NCI-H748 treated with DMSO at 0.1 percent for 48 hours (cell line): ENCODE measurements at regions not wholly inside any gene's neighbourhood (a gene's known extent, or its start where the extent isn't known, plus 50 kb on each side); places are given as distances from the start of the nearest gene placed in this dataset.
A peak's percentile ranks its signal among the peaks of the same experiment; 100 is the strongest.

Experiments used
- DNase-seq: peaks from one replicate; lab custom pipeline; 2025; lab: John Stamatoyannopoulos, UW

DNA sequence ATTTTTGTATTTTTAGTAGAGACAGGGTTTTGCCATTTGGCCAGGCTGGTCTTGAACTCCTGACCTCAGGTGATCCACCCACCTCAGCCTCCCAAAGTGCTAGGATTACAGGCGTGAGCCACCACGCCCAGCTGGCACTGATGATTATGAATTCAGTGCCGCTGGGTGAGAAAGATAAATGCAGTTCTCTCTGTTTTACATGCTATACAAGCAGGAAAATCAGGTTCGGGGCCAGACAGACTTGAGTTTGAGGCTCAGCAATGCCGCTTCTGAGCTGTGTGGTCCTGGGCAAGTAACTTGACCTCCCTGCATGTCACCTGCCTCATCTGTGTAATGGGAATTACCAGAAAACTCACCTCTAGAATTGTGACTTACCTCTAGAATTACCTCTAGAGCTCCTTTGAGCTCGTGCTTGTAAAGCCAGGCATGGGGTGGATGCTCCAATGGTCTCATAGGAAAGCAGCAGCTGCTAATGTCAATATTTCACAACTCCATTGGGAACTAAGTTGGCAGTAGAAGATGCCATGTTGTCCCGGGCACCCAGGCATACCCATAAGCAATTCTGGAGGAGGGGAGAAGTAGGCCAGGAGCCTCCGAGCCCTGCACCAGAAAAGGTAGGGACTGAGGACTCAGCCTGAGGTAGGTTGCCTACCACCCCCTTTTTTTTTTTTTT lies 119.8 kb upstream of the SLC25A33 start:
- DNase-seq = no peak

DNA sequence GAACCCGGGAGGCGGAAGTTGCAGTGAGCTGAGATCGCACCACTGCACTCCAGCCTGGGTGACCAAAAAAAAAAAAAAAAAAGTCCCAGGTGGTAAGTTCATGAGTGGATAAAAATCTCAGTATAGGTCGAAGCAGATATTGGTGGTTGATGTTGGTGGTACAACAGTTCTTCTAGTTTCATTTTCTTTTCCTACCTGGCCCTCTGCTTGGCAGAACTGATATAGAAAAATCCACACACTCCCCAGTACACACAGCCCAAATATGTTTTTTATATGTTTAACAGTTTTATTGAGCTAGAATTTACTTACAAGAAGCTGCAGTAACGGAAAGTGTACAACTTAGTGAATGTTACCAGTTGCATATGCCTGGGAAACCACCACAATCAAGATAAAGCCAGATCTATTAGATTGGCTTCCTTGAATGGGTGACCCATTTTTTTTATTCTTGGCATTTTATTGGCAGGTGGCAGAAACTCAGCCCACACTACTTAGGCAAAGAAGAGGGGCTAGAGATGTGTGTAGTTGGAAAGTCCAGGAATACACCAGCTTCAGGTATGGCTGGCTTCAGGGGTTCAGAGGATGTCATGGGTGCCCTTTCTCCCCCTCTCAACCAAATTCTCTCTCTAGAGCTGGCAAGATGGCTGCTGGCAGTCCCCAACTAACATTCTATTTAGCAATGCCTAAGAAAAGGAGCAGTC lies 118.3 kb upstream of the SLC25A33 start:
- DNase-seq = no peak

DNA sequence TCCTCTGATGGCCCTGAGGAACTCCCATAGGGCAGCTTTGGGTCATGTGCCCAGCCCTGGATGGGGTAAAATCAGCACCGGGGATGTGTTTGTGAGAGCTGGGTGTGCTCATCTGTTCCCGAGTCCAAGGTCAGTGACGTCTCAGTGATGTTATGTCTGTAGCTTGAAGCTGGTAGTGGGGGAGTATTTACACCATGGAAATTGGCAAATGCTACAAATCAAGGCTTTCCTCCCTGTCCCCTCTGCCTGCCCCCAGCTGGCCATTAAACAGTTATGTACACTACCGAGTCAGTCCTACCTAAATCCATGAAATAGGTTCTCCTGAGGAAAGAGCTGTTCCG lies 117.8 kb upstream of the SLC25A33 start:
- no peak for DNase-seq

DNA sequence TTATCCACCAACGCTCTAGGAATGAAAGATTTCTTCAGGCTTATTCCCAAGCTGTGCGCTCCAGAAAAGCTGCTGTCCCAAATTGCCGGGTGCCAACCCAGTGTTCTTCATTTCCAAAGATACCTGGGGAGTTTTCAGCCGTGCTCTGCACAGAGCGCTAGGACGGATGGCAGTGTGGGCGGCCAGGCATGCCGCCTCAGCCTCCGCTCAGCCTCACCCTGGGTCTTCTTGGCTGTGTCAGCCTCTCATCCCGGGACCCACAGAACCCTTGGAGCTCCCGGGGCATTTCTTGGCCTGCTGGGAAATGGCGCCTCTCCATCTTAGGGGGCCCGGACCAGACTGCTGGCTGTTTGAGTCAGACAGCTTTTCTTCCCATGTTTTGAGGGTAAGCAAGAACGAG lies 116.9 kb upstream of the SLC25A33 start:
- DNase-seq = no peak

DNA sequence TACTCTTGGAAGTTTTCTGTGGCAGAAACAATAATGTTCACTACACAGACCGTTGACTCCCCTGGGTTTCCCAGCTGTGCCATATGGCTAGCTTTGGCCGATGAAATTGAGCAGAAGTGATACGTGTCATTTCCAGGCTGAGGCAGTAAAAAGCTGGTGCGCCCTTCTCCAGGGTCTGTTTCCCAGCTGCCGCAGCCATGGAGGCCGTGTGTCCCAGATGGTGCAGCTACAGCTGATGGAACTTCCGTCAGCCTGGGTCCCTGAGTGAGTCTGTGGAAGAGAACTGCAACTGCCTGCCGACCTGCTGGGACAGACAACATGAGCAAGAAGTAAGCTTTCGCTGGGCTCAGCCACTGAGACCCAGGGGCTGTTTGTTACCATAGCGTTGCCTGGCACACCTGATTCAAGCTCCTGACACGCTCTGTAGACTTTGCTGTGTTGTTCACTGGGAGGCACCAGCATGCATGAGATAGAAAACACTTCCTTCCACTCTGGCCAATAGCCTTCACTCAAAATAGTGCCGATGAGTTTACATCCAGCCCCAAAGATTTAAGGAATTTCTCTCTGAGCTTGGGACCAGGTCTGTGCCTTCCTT lies 116.3 kb upstream of the SLC25A33 start:
- DNase-seq = no peak

DNA sequence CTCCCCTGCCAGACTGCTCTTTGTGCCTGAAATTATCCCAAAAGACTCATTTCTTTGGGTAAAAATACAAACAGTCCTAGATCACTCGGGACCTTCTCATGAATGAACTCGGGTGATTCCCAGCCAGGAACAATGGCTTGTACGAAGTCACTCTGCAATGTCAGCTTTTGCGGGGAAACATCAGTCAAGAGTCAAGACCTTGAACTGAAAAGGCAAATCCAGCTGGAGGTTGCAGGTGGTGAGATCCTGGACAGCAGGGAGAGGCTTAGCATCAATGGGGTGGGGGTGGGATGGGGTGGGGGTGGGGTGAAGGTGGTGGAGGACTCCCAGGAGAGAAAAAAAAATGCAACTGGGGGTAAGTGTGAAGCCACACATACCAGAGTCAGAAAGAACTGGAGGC lies 115.0 kb upstream of the SLC25A33 start:
- DNase-seq = no peak

DNA sequence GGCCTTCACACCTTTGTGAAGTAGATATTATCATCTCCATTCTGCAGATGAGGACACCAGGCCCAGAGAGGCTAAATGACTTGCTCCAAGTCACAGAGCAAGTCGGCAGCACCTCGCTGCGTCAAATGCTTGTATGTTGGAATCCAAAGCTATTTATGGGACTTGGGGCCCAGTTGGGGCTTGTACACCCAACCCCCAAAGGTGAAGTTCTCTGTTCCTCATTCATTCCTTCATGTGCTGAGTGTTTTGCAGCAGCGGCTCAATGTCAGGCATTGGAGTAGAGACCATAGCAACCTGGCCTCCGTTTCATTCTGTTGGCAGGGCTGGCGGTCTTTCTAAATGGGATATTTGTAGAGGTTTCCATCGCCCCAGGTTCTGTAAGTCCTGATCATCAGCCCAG lies 113.4 kb upstream of the SLC25A33 start:
- no peak for DNase-seq

DNA sequence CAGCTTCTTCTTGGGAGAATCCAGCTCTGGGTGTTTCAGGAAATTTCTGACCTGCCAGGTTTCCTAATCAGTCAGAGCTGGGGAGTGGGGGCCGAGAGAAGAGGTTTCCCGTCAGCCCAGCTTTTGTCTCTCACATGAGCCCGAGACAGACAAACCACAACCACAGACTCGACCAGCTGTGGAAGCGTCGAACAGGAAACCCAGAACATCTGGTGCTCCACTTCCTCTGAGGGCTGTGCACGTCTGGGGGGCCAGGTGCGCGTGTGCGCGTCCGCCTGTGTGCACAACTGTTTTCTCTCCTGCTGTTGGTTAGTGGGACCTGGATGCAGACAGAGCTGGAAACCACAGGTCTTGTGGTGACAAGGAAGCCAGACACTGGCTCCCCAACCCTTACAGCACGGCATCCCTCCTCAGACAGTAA lies 113.0 kb upstream of the SLC25A33 start:
- no peak for DNase-seq

DNA sequence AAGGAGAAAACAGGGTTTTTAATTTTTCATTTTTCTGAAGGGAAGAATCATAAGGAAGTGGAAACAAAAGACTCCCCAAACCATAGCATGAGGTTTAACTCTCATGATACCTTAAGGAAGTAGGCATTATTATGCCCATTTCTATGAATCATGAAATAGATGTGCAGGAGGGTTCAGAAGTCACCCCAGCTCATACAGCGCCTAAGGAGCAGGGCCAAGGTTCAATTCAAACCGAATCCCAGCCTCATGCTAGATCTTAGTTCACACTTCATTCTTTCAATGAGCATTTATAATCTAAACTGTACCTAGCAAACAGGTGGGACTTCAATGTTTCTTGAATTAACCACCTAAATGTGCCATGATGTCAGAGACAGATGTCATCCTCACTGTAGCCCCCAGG lies 111.9 kb upstream of the SLC25A33 start:
- no peak for DNase-seq

DNA sequence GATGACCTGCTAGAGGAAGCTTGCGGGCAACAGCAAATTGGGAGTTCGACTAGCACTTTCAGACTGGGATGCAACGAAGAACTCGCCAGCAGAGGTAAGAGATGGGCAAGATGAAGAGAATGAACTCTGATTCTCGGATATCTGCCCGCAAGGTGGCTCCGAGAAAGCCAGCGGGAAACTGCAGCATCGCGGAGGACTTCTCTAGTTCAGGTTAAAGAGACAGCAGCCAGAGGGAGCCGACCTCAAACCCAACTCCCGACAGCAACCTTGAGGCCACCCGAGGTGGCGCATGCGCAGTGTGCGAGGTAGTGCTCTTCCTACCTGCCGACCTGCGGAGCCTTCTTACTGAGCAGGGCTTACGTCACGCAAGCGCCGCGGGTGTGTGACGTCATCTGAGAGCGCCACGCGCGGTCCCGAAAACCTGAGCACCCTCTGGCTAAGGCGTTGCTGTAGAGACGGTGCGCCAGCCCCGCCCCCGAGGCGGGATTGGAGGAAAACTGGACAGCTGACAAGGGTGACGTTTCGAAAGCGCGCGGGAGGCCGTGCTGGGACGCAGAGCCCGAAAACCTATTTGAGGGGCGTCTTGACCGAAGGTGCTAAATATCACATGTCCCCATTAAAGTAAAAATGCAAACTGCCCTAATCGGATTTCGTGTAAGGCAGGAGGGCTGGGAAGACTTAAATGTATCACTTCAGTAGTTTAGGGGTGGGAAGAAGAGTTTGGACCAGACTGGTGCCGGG lies 110.5 kb upstream of the SLC25A33 start:
- peak; percentile 94 for DNase-seq

DNA sequence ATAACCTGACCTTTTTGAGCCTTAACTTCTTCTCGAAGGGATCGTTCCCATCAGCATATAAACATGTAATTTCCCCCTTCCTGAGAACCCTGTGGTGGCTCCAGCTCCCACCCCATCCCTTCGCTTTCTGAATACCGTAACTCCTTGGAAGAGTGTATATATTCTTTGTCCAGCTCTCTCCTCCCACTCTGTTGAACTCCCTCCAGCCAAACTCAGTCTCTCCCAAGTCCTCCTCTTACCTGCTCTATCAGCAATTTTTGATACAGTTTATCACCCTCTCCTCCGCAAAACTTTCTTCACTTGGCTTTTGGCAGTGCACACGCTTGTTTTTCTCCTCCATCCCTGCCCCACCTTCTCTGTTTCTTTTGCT lies 109.9 kb upstream of the SLC25A33 start:
- DNase-seq = no peak

DNA sequence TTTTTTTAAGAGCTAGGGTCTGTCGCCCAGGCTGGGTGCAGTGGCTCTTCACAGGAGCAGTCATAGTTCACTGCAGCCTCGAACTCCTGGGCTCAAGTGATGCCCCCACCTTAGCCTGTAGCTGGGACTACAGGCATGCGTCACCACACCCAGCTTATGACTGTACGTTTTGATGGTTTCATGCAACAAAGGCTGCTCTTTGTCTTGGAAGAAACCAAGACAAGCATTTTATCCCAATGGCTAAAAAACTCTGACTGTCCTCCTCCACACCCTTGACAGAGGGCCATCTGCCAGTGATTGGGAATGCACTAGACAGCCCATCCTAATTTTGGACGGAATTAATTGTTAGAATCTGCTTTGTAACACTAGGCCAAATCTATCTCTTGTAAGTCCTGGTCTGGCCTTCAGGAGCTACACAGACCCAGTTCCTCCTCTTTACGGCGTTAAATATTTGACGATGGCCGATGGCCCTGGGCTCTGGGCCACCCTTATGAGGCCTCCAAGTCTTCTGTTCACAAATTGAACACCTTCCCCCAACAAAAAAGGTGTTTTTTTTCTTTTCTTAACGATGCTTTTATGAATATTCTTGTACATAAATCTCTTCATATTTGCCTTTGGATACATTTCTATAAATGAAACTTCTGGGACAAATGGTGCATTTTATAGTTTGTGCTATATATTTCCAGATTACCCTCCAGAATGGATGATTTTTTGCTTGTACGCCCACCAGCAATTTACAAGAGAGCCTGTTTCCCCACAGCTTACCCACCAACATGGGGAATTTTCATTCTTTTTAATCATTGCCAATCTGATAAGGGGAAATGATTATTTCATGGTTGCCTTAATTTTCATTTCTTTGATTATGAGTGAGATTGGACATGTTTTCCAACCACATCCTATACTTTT lies 104.8 kb upstream of the SLC25A33 start:
- no peak for DNase-seq

DNA sequence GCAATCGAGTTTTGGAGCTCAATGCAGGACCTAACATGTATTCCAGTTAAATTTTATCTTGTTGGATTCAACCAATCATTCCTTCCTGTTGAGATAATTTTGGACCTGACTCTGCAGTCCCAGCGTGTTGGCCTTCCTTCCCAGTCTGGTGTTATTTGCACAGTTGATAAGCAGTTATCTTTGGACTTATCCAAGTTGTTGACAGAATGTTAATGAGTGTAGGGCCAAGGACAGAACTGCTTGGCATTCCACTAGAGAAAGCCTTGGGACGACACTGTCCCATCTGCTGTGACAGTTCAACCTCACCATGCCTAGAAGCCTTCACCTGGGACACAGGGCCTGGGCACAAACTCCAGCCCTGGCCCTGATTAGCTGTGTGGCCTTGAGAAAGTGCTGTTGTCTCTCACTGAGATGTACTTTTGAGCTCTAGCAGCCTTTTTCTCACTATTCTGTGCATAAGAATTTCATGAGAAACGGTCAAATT lies 104.1 kb upstream of the SLC25A33 start:
- no peak for DNase-seq

DNA sequence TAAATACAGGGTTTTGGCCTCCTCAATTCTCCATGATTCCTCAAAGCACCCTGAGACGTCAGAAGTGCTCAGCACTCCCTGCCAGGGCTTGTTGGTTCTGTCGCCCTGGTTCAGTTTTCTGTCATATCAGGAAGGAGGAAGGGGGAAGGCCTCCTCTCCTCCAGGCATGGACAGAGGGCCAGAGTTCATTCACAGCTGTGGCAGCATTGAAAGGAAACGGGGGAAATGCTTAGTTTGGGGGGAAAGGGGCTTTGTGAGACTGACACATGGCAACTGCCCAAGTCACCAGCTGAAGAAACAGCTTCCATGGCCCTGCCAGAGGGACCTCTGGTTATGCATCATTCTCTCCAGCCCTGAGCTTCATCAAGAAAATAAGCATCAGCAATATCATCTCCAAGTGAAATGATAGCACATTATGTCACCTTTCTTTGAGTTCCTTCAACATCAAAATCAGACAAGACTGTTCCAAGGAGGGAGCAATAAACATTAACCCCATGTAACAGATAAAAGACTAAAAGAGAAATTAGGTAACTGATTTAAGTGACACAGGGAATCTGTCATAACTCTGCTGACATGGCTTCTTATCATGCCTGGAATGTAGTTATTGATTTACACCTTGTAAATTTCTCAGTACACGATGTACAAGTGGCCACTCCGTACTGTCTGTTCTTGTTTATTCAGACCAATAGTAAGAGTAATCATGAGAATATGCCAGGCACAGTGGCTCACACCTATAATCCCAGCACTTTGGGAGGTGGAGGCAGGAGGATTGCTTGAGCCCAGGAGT lies 103.2 kb upstream of the SLC25A33 start:
- no peak for DNase-seq

DNA sequence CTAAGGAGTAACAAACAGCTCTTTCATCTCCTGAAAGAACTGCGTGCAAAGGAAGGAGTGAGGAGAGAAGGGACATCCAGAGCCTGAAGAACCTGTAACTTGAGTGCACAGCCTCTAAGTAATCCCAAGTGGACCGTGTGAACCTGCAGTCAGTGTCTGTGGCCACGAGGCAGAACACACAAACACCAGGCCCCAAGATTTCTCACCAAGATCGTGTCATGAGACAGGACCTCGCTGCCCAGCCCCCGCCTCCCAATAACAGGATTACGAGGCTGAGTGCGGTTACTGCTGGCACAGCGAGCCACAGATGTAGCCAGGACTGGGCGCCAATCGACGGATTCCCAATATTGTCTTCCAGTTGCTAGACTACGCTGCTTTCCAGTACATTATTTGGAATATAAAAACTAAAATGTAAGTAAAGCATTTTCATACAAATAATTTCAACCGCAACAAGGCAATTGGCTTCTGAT lies 101.3 kb upstream of the SLC25A33 start:
- no peak for DNase-seq

DNA sequence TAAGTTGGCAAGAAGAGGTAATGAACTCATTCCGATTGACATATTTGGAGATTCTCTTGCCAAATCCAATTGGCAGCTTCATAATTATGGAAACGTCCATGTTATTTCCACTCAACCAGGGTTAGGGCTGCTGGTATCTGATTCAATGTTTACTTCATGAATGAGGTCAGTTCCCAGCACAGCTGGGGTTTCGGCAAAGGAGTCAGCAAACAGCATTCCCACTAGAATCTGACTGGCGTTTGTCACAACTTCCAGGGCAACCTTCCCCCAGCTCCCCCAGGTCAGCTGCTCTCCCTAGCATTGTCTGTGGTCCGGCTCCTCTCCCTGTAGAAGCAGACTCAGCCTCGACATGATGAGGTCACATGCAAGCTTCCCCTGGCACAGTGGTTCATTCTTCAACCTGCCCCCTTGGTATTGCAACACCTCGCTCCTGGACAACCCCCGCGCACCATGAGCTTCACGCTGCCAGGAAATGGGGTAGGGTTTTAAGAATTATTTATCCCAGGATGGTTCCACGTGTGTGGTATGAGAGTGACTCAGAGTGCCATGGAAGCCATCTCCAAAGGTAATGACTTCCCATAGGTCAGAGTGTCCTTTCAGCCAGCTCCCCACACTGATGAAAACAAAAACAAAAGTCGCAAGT lies 100.7 kb upstream of the SLC25A33 start:
- no peak for DNase-seq

DNA sequence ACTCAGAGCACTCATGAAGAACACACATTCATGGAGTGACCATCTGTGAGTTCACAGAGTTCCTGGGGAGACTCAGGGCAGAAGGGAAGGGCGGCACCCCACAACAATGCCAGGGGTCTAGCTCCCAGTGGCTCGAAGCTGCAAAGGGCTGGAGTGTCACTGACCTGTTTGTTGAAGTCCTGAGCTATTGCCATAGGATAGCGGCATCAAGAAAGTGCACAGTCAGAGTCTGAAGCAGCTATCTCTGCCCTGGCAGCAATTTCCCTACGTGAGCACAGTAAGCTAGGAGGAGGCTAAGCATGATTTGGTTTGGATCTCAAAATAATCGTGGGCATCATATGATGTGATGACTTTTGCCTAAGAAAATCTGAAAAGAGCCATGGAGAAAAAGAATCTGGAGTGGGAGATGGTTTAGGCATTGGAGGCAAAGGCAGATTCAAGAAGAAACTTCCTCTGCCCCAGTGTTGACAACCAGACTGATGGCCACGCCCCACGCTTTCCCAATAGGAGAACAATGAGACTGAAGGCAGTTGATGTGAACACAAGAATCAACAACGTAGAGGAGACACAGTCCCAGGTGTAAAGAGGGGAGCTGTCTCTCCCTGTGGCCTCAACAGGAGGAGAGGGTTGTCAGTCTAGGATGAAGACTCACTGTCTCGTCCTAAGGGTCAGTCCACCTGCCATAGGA lies 100.0 kb upstream of the SLC25A33 start:
- no peak for DNase-seq

DNA sequence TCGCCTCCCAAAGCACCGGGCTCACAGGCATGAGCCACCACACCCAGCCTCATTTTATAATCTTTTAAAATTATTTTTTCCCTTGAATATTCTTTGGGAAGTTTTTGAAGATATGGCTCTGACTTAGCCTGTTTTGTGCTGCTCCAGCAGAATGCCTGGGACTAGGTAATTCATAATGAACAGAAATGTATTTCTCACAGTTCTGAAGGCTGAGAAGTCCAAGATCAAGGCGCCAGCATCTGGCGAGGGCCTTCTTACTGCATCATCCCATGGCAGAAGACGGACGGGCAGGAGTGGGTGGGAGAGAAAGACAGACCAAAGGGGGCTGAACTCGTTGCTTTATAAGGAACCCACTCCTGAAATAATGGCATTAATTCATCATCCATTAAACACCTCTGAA lies 99.0 kb upstream of the SLC25A33 start:
- DNase-seq = no peak

DNA sequence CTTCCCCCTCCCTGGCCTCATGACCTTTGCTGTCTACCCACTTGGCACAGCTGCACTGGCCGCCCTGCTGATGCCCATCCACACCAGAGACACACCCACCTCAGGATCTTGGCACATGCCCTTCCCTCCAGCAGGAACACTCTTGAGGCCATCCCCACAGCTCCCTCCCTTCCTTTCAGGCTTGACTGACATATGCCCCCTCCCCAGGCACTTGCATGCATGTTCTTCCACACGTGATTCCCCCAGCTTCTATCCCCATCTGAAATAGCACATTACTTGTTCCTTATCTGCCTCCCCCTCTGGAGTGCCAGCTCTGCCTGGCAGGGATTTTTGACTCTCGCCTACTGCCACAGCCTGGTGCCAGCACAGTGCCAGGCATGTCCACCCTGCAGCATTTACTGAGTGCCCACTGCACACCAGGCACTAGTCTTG lies 98.5 kb upstream of the SLC25A33 start:
- no peak for DNase-seq
